HEK293 (cell line): ENCODE measurements at regions not wholly inside any gene's neighbourhood (a gene's known extent, or its start where the extent isn't known, plus 50 kb on each side); places are given as distances from the start of the nearest gene placed in this dataset.

Experiments used
- REST ChIP-seq: fragments of 450-650 bp; formaldehyde crosslinking; IDR thresholded peaks from 2 replicates; pipeline ENCODE4 v1.5.1; 2016; ENCODE audit warnings: missing biosample characterization, missing genetic modification characterization
- ZNF133 ChIP-seq: fragments of 450-650 bp; formaldehyde crosslinking; IDR thresholded peaks from 2 replicates; pipeline ENCODE4 v1.5.1; 2016; ENCODE audit warnings: missing biosample characterization, missing genetic modification characterization
- ZNF16 ChIP-seq: fragments of 450-650 bp; formaldehyde crosslinking; IDR thresholded peaks from 2 replicates; pipeline ENCODE4 v1.5.1; 2016; ENCODE audit warnings: low read depth, missing biosample characterization, missing genetic modification characterization
- ZNF624 ChIP-seq: fragments of 450-650 bp; formaldehyde crosslinking; IDR thresholded peaks from 2 replicates; pipeline ENCODE4 v1.5.1; 2017; ENCODE audit warnings: missing biosample characterization, missing genetic modification characterization
- TF ChIP-seq, protein P1 (sequence below): fragments of 450-650 bp; formaldehyde crosslinking; IDR thresholded peaks from 2 replicates; pipeline ENCODE4 v1.5.1; 2016; ENCODE audit warnings: missing biosample characterization, missing genetic modification characterization

DNA sequence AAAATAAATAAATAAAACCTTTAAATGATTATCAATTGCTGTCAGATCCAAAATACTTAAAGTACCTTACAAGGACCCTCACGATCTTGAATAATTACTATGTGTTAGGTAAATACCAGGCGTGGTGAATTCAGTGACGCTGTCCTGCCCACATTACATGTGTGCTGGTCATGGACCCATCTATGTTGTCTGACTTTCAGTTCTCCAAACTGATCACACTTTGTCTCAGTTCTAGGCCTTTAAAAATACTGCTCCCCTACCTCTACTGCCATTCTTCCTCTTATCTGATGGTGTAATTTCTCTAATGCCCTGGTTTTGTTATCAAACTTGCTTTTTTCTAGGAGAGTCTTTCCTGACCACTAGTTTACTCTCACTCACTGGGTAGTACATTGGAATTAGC, 520.7 kb downstream of the TRHDE start:
- TF ChIP-seq, protein P1, sequence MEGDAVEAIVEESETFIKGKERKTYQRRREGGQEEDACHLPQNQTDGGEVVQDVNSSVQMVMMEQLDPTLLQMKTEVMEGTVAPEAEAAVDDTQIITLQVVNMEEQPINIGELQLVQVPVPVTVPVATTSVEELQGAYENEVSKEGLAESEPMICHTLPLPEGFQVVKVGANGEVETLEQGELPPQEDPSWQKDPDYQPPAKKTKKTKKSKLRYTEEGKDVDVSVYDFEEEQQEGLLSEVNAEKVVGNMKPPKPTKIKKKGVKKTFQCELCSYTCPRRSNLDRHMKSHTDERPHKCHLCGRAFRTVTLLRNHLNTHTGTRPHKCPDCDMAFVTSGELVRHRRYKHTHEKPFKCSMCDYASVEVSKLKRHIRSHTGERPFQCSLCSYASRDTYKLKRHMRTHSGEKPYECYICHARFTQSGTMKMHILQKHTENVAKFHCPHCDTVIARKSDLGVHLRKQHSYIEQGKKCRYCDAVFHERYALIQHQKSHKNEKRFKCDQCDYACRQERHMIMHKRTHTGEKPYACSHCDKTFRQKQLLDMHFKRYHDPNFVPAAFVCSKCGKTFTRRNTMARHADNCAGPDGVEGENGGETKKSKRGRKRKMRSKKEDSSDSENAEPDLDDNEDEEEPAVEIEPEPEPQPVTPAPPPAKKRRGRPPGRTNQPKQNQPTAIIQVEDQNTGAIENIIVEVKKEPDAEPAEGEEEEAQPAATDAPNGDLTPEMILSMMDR (tag by site-specific recombination): no peak
- TF ChIP-seq ZNF16 (tag by site-specific recombination): no peak
- TF ChIP-seq ZNF624 (tag by site-specific recombination): no peak
- TF ChIP-seq REST: no peak
- TF ChIP-seq ZNF133: no peak
